OCI-LY7 (cell line): ENCODE measurements at regions not wholly inside any gene's neighbourhood (a gene's known extent, or its start where the extent isn't known, plus 50 kb on each side); places are given as distances from the start of the nearest gene placed in this dataset.

Source experiments
- BruUV-seq: library from RNA; stranded (reverse); fragments of 400-500 nt; replicated peaks from 2 replicates; lab custom pipeline; 2021; lab: Mats Ljungman, UMichigan
- CTCF ChIA-PET: fragments of 300-600 bp; sonication (Branson Sonifier 250); formaldehyde crosslinking; loops from one replicate; lab custom pipeline; 2022; ENCODE audit warnings: antibody characterized with exemption; ENCODE audit not compliant: unreplicated experiment; lab: Charles Lee
- POLR2A ChIA-PET: fragments of 300-600 bp; sonication (Branson Sonifier 250); formaldehyde crosslinking; loops from one replicate; lab custom pipeline; 2022; ENCODE audit warnings: antibody characterized with exemption; lab: Charles Lee
- DNase-seq: peaks from one replicate; pipeline ENCODE4 v3.0.0-alpha.2; 2015; ENCODE audit warnings: low spot score
- H2AFZ ChIP-seq: fragments of 200-600 bp; sonication (generic), shearing (Covaris generic); 2 replicates; pipeline ENCODE4 v1.6.1; 2014; ENCODE audit warnings: mild to moderate bottlenecking, antibody characterized with exemption, low read length, moderate library complexity
- H3K27ac ChIP-seq: fragments of 200-600 bp; sonication (generic); 2 replicates; pipeline ENCODE4 v1.5.1; 2014; ENCODE audit warnings: mixed run types, low read depth, mild to moderate bottlenecking, moderate library complexity, low read length, inconsistent platforms; ENCODE audit not compliant: poor library complexity, severe bottlenecking
- H3K36me3 ChIP-seq: fragments of 200-600 bp; sonication (generic); 2 replicates; pipeline ENCODE4 v1.6.1; 2014; ENCODE audit warnings: mild to moderate bottlenecking, antibody characterized with exemption, low read length, moderate library complexity, mixed read lengths; ENCODE audit not compliant: insufficient read depth
- H3K4me1 ChIP-seq: fragments of 200-600 bp; sonication (generic); 2 replicates; pipeline ENCODE4 v1.5.1; 2014; ENCODE audit warnings: mild to moderate bottlenecking, low read length; ENCODE audit not compliant: insufficient read depth, poor library complexity, severe bottlenecking
- H3K4me2 ChIP-seq: fragments of 200-600 bp; sonication (generic); 2 replicates; pipeline ENCODE4 v1.6.1; 2014; ENCODE audit warnings: mild to moderate bottlenecking, low read length
- H3K4me3 ChIP-seq: fragments of 200-600 bp; sonication (generic); 2 replicates; pipeline ENCODE4 v1.5.1; 2014; ENCODE audit warnings: mild to moderate bottlenecking, low read depth, low read length; ENCODE audit not compliant: poor library complexity, severe bottlenecking
- H3K79me2 ChIP-seq: fragments of 200-600 bp; sonication (generic); 2 replicates; pipeline ENCODE4 v1.6.1; 2016; ENCODE audit warnings: low read depth, mild to moderate bottlenecking, low read length, moderate library complexity, mixed read lengths; ENCODE audit not compliant: insufficient read depth
- H3K9me2 ChIP-seq: fragments of 200-600 bp; sonication (generic); 2 replicates; pipeline ENCODE4 v1.6.1; 2016; ENCODE audit warnings: mild to moderate bottlenecking, low read length, mixed read lengths; ENCODE audit not compliant: insufficient read depth
- H3K9me3 ChIP-seq: fragments of 200-600 bp; sonication (generic); 2 replicates; pipeline ENCODE4 v1.6.1; 2014; ENCODE audit warnings: mild to moderate bottlenecking, mixed run types, low read length, mixed read lengths
- H4K20me1 ChIP-seq: fragments of 200-600 bp; sonication (generic); 2 replicates; pipeline ENCODE4 v1.6.1; 2014; ENCODE audit warnings: mild to moderate bottlenecking, antibody characterized with exemption, low read length, moderate library complexity, mixed read lengths; ENCODE audit not compliant: insufficient read depth
- CTCF ChIP-seq: fragments of 200-600 bp; sonication (generic); conservative IDR thresholded peaks from 2 replicates; pipeline ENCODE4 v1.5.1; 2014; ENCODE audit warnings: mild to moderate bottlenecking, antibody characterized with exemption, low read length, moderate library complexity, mixed read lengths
- EZH2phosphoT487 ChIP-seq: fragments of 200-600 bp; sonication (generic); IDR thresholded peaks from 2 replicates; pipeline ENCODE4 v1.6.1; 2018; ENCODE audit warnings: low read depth, borderline replicate concordance, mild to moderate bottlenecking, mixed run types, antibody characterized with exemption, low read length, moderate library complexity, mixed read lengths
- intact Hi-C: fragments of 100-400 bp; cut with micrococcal nuclease; formaldehyde crosslinking; loops from one replicate; pipeline ENCODE4 v1.10.0; 2022; ENCODE audit not compliant: unreplicated experiment

GRCh38 chr18:10040287-10041011 is 126.6 kb downstream of the VAPA start:
- no peak overlapping the region for H3K4me2 ChIP-seq
- BruUV-seq, result no TSS peak
- no peaks in the 10 kb centered on the region for H3K79me2 ChIP-seq
- H3K36me3 ChIP-seq, result no peaks in the 10 kb centered on the region
- no peaks in the 10 kb centered on the region for H3K9me3 ChIP-seq
- ChIA-PET CTCF (no interaction called here), POLR2A (no interaction called here)
- no peak for DNase-seq
- H3K4me1 ChIP-seq, result no peaks in the 10 kb centered on the region
- H3K27ac ChIP-seq, result no peak overlapping the region
- H2AFZ ChIP-seq, result no peak overlapping the region
- no peaks in the 10 kb centered on the region for H4K20me1 ChIP-seq
- TF ChIP-seq CTCF, result no peak
- TF ChIP-seq EZH2phosphoT487, result no peak
- no peaks in the 10 kb centered on the region for H3K9me2 ChIP-seq
- intact Hi-C loops, result no loop called here
- H3K4me3 ChIP-seq, result no peak overlapping the region

- no peaks in the 10 kb centered on the region for H3K9me3 ChIP-seq
- no peaks in the 10 kb centered on the region for H3K9me2 ChIP-seq
- no peak overlapping the region for H2AFZ ChIP-seq
- intact Hi-C loops, result no loop called here
- no peak for DNase-seq
- H3K36me3 ChIP-seq, result no peaks in the 10 kb centered on the region
- ChIA-PET POLR2A (no interaction called here), CTCF (no interaction called here)
- H3K4me1 ChIP-seq, result no peaks in the 10 kb centered on the region
- no TSS peak for BruUV-seq
- H3K79me2 ChIP-seq, result no peaks in the 10 kb centered on the region
- TF ChIP-seq EZH2phosphoT487 (no peak), CTCF (no peak)
- H4K20me1 ChIP-seq, result no peaks in the 10 kb centered on the region
- H3K4me2 ChIP-seq, result no peak overlapping the region
- no peak overlapping the region for H3K4me3 ChIP-seq
- no peak overlapping the region for H3K27ac ChIP-seq
These were observed 127.4 kb downstream of the VAPA start for GRCh38 chr18:10041180-10041579.

- no peak for DNase-seq
- intact Hi-C loops, result no loop called here
- no peaks in the 10 kb centered on the region for H4K20me1 ChIP-seq
- no TSS peak for BruUV-seq
- no peak overlapping the region for H3K4me3 ChIP-seq
- H3K9me2 ChIP-seq, result no peaks in the 10 kb centered on the region
- no peaks in the 10 kb centered on the region for H3K4me1 ChIP-seq
- ChIA-PET POLR2A (no interaction called here), CTCF (no interaction called here)
- no peak overlapping the region for H3K4me2 ChIP-seq
- no peaks in the 10 kb centered on the region for H3K79me2 ChIP-seq
- TF ChIP-seq EZH2phosphoT487 (no peak), CTCF (no peak)
- H3K27ac ChIP-seq, result no peak overlapping the region
- no peaks in the 10 kb centered on the region for H3K36me3 ChIP-seq
- H3K9me3 ChIP-seq, result no peaks in the 10 kb centered on the region
- no peak overlapping the region for H2AFZ ChIP-seq
These were observed 128.7 kb downstream of the VAPA start for GRCh38 chr18:10042492-10042891.
